ENCODE measurements at regions not wholly inside any gene's neighbourhood (a gene's known extent, or its start where the extent isn't known, plus 50 kb on each side); places are given as distances from the start of the nearest gene placed in this dataset.

GRCh38 chr12:60920841-60921495 lies 1325.1 kb downstream of the SLC16A7 start:
- TF ChIP-seq CTCF (conservative IDR thresholded peaks at IDR 0.05; ENCODE audit: low read length) (no peak), EZH2phosphoT487 (IDR thresholded peaks at IDR 0.05; ENCODE audit: borderline replicate concordance, low read depth, low read length) (no peak)

Data from OCI-LY7 (cell line).